ENCODE measurements at regions not wholly inside any gene's neighbourhood (a gene's known extent, or its start where the extent isn't known, plus 50 kb on each side); places are given as distances from the start of the nearest gene placed in this dataset.

- no peak for DNase-seq (ENCODE audit: low read depth in 2 of 2)
These were observed 809.5 kb upstream of the PIK3C3 start for GRCh38 chr18:41145516-41145915.

- no peak for DNase-seq (ENCODE audit: low read depth in 2 of 2)
These were observed 810.6 kb upstream of the PIK3C3 start for GRCh38 chr18:41144441-41144840.

- DNase-seq (ENCODE audit: low read depth in 2 of 2): no peak
These were observed 814.5 kb upstream of the PIK3C3 start for GRCh38 chr18:41140506-41140905.

GRCh38 chr18:41135146-41135545, 819.9 kb upstream of the PIK3C3 start:
- DNase-seq (ENCODE audit: low read depth in 2 of 2): no peak

GRCh38 chr18:41134426-41134825, 820.6 kb upstream of the PIK3C3 start:
- DNase-seq (ENCODE audit: low read depth in 2 of 2): no peak

GRCh38 chr18:41131050-41131449, 824.0 kb upstream of the PIK3C3 start:
- no peak for DNase-seq (ENCODE audit: low read depth in 2 of 2)

- no peak for DNase-seq (ENCODE audit: low read depth in 2 of 2)
These were observed 826.5 kb upstream of the PIK3C3 start for GRCh38 chr18:41128545-41128944.

GRCh38 chr18:41128126-41128525, 826.9 kb upstream of the PIK3C3 start:
- DNase-seq (ENCODE audit: low read depth in 2 of 2): no peak

GRCh38 chr18:41126541-41127235, 828.3 kb upstream of the PIK3C3 start:
- no peak for DNase-seq (ENCODE audit: low read depth in 2 of 2)

- no peak for DNase-seq (ENCODE audit: low read depth in 2 of 2)
These were observed 833.8 kb upstream of the PIK3C3 start for GRCh38 chr18:41121116-41121826.

- no peak for DNase-seq (ENCODE audit: low read depth in 2 of 2)
These were observed 836.0 kb upstream of the PIK3C3 start for GRCh38 chr18:41119031-41119430.

- no peak for DNase-seq (ENCODE audit: low read depth in 2 of 2)
These were observed 841.0 kb upstream of the PIK3C3 start for GRCh38 chr18:41113885-41114482.

- DNase-seq (ENCODE audit: low read depth in 2 of 2): no peak
These were observed 855.6 kb upstream of the PIK3C3 start for GRCh38 chr18:41099451-41099850.

- no peak for DNase-seq (ENCODE audit: low read depth in 2 of 2)
These were observed 858.5 kb upstream of the PIK3C3 start for GRCh38 chr18:41096504-41096903.

GRCh38 chr18:41077076-41077475, 878.0 kb upstream of the PIK3C3 start:
- DNase-seq (ENCODE audit: low read depth in 2 of 2): no peak

GRCh38 chr18:41075212-41075611, 879.8 kb upstream of the PIK3C3 start:
- no peak for DNase-seq (ENCODE audit: low read depth in 2 of 2)

- DNase-seq (ENCODE audit: low read depth in 2 of 2): no peak
These were observed 881.6 kb upstream of the PIK3C3 start for GRCh38 chr18:41073372-41073954.

GRCh38 chr18:41072946-41073345, 882.1 kb upstream of the PIK3C3 start:
- DNase-seq (ENCODE audit: low read depth in 2 of 2): no peak

- DNase-seq (ENCODE audit: low read depth in 2 of 2): no peak
These were observed 883.2 kb upstream of the PIK3C3 start for GRCh38 chr18:41071826-41072225.

- DNase-seq (ENCODE audit: low read depth in 2 of 2): no peak
These were observed 885.9 kb upstream of the PIK3C3 start for GRCh38 chr18:41069167-41069566.

GRCh38 chr18:41064916-41065315, 890.1 kb upstream of the PIK3C3 start:
- no peak for DNase-seq (ENCODE audit: low read depth in 2 of 2)

- DNase-seq (ENCODE audit: low read depth in 2 of 2): no peak
These were observed 894.1 kb upstream of the PIK3C3 start for GRCh38 chr18:41060967-41061366.

- DNase-seq (ENCODE audit: low read depth in 2 of 2): no peak
These were observed 896.0 kb upstream of the PIK3C3 start for GRCh38 chr18:41059126-41059415.
